DOHH2 (cell line): ENCODE measurements at regions not wholly inside any gene's neighbourhood (a gene's known extent, or its start where the extent isn't known, plus 50 kb on each side); places are given as distances from the start of the nearest gene placed in this dataset.
"Not testable (repeated sequence)": the region's sequence is repeated elsewhere in the genome, so short reads cannot be mapped to it uniquely, and the experiment has no call there.

ENCODE experiments used
- H3F3A ChIP-seq: fragments of 200-600 bp; sonication (generic), shearing (Covaris generic); 2 replicates; pipeline ENCODE4 v1.6.0; 2016; ENCODE audit warnings: antibody characterized with exemption, mild to moderate bottlenecking; ENCODE audit not compliant: control insufficient read depth, insufficient read depth
- H3K27ac ChIP-seq: fragments of 200-600 bp; sonication (generic); 2 replicates; pipeline ENCODE4 v1.5.1; 2014; ENCODE audit warnings: low read depth, mild to moderate bottlenecking, low read length, moderate library complexity
- H3K27me3 ChIP-seq: fragments of 200-600 bp; sonication (generic); 2 replicates; pipeline ENCODE4 v1.6.1; 2014; ENCODE audit warnings: mild to moderate bottlenecking, low read length, mixed read lengths; ENCODE audit not compliant: control insufficient read depth
- H3K36me3 ChIP-seq: fragments of 200-600 bp; sonication (generic); 2 replicates; pipeline ENCODE4 v1.6.1; 2014; ENCODE audit warnings: mild to moderate bottlenecking, low read length, moderate library complexity, mixed read lengths; ENCODE audit not compliant: control insufficient read depth
- H3K4me1 ChIP-seq: fragments of 200-600 bp; sonication (generic); 2 replicates; pipeline ENCODE4 v1.6.1; 2014; ENCODE audit warnings: mild to moderate bottlenecking, low read length, mixed read lengths; ENCODE audit not compliant: control insufficient read depth
- H3K4me2 ChIP-seq: fragments of 200-600 bp; sonication (generic); 2 replicates; pipeline ENCODE4 v1.6.0; 2014; ENCODE audit warnings: mild to moderate bottlenecking, low read length, moderate library complexity
- H3K4me3 ChIP-seq: fragments of 200-600 bp; sonication (generic); 2 replicates; pipeline ENCODE4 v1.5.1; 2014; ENCODE audit warnings: mild to moderate bottlenecking, low read length, mixed read lengths
- H3K79me2 ChIP-seq: fragments of 200-600 bp; sonication (generic); 2 replicates; pipeline ENCODE4 v1.6.1; 2014; ENCODE audit warnings: mild to moderate bottlenecking, low read length, mixed read lengths; ENCODE audit not compliant: control insufficient read depth
- H3K9me2 ChIP-seq: fragments of 200-600 bp; sonication (generic); replicated peaks from 2 replicates; pipeline ENCODE4 v1.6.1; 2014; ENCODE audit warnings: mild to moderate bottlenecking, low read length, mixed read lengths; ENCODE audit not compliant: control insufficient read depth
- H3K9me3 ChIP-seq: fragments of 200-600 bp; sonication (generic); 2 replicates; pipeline ENCODE4 v1.6.1; 2014; ENCODE audit warnings: antibody characterized with exemption, low read length, mixed read lengths; ENCODE audit not compliant: control insufficient read depth, insufficient read depth
- H4K20me1 ChIP-seq: fragments of 200-600 bp; sonication (generic); 2 replicates; pipeline ENCODE4 v1.6.0; 2014; ENCODE audit warnings: low read depth, mild to moderate bottlenecking, antibody characterized with exemption, low read length, moderate library complexity; ENCODE audit not compliant: control insufficient read depth, insufficient read depth
- EZH2phosphoT487 ChIP-seq: fragments of 200-600 bp; sonication (generic); IDR thresholded peaks from 2 replicates; pipeline ENCODE4 v1.6.1; 2017; ENCODE audit warnings: borderline replicate concordance, mild to moderate bottlenecking, antibody characterized with exemption, low read length, moderate library complexity, mixed read lengths
- TF ChIP-seq, protein P1 (sequence below): fragments of 200-600 bp; sonication (generic); IDR thresholded peaks from one replicate; pipeline ENCODE4 v1.5.1; 2014; ENCODE audit warnings: antibody characterized with exemption, mild to moderate bottlenecking, low read depth, low read length; ENCODE audit not compliant: poor library complexity, severe bottlenecking

DNA sequence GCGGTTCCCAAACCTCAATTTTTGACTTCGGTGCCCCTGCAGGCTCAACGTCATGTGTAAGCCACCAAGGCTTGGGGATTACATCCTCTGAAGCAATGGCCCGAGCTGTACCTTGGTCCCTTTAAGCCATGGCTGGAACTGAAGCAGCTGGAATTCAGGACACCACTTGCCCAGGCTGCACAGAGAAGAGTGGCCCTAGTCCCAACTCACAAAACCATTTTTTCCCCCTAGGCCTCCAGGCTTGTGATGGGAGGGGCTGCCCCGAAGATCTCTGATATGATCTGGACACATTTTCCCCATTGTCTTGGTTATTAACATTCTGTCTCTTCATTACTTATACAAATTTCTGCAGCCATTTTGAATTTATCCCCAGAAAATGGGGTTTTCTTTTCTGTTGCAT is 233.3 kb upstream of the ADGRL4 start:
- no peak for TF ChIP-seq EZH2phosphoT487
- TF ChIP-seq, protein P1, sequence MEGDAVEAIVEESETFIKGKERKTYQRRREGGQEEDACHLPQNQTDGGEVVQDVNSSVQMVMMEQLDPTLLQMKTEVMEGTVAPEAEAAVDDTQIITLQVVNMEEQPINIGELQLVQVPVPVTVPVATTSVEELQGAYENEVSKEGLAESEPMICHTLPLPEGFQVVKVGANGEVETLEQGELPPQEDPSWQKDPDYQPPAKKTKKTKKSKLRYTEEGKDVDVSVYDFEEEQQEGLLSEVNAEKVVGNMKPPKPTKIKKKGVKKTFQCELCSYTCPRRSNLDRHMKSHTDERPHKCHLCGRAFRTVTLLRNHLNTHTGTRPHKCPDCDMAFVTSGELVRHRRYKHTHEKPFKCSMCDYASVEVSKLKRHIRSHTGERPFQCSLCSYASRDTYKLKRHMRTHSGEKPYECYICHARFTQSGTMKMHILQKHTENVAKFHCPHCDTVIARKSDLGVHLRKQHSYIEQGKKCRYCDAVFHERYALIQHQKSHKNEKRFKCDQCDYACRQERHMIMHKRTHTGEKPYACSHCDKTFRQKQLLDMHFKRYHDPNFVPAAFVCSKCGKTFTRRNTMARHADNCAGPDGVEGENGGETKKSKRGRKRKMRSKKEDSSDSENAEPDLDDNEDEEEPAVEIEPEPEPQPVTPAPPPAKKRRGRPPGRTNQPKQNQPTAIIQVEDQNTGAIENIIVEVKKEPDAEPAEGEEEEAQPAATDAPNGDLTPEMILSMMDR = no peak
- Histone ChIP-seq H3K27me3 (no peaks in the 10 kb centered on the region), H3K27ac (no peak overlapping the region), H3K4me3 (no peak overlapping the region), H3K4me2 (no peak overlapping the region), H3K9me3 (no peaks in the 10 kb centered on the region; the same call in 1 of the 2 replicates), H3K9me2 (no peaks in the 10 kb centered on the region), H3F3A (no peaks in the 10 kb centered on the region), H3K36me3 (no peaks in the 10 kb centered on the region), H3K4me1 (no peaks in the 10 kb centered on the region), H4K20me1 (no peaks in the 10 kb centered on the region), H3K79me2 (no peaks in the 10 kb centered on the region)

DNA sequence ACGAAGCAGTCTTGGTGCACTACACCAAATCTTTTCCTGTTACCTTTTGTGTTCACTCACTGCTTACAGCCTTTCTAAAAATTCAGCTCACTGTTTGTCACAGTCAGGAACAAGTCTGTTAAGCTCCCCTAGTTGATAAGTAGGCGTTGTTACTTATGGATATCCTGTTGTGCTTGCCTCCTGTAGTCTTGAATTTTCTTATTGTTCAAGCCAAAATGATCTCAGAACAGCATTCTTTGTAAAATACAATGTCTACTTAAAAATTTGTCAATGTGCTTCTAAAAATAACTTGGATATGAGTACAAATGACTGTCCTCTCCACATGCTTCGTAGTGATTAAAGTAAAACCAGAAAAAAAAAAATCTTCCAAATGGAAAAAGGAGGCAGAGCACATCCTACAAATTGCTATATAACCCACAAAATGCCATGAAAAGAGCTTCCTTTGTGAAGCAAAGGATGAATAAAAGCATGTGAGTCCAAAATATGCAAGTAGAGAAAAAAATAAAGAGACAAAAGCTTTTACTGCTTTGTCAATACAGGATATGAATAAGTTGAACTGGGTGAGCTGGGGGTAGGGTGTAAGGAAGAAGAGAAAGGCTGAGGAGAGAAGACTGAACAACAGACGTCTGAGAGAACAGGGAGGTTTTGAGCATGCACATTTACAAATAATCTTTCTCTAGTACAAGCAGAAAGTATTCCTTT is 228.9 kb upstream of the ADGRL4 start:
- Histone ChIP-seq H3K27ac (no peak overlapping the region), H3K4me2 (no peak overlapping the region), H3K4me1 (no peaks in the 10 kb centered on the region), H3K4me3 (no peak overlapping the region), H3F3A (no peaks in the 10 kb centered on the region), H3K9me2 (no peaks in the 10 kb centered on the region), H3K79me2 (no peaks in the 10 kb centered on the region), H3K27me3 (no peaks in the 10 kb centered on the region), H4K20me1 (no peaks in the 10 kb centered on the region), H3K36me3 (no peaks in the 10 kb centered on the region), H3K9me3 (no peaks in the 10 kb centered on the region; the same call in 1 of the 2 replicates)
- TF ChIP-seq, protein P1 = no peak
- no peak for TF ChIP-seq EZH2phosphoT487

DNA sequence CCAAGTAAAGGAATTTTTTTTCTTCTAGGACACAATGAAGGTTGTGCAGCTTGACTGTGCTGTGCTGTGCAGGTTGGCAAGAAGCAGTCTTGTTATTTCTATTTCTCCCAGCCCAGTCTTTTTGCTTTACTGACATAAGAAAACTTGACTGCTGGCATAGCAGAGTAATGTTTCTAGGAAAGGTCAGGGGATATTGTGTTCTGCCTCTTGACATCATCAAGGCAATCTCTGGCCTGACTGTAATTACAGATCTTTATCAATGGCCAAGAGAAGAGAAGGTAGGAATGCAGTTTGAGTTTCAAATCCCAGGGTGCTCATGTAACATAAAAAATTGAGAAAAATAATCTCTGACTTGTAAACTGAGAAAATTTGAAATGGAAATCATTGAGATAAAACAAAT is 226.3 kb upstream of the ADGRL4 start:
- TF ChIP-seq EZH2phosphoT487 = no peak
- TF ChIP-seq, protein P1 = no peak
- H3K27me3 ChIP-seq = no peaks in the 10 kb centered on the region

DNA sequence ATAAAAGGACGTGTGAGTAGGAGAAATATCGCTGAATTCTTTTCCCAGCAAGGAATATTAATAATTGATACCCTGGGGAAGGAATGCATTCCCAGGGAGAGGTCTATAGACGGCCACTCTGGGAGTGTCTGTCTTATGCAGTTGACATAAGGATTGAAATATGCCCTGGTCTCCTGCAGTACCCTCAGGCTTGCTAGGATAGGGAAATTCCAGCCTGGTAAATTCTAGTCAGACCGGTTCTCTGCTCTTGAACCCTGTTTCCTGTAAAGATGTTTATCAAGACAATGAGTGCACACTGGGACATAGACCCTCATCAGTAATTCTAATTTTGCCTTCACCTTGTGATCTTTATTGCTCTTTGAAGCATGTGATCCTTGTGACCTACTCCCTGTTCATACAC is 224.2 kb upstream of the ADGRL4 start:
- not testable (repeated sequence) for H3K4me3 ChIP-seq, H3K9me3 ChIP-seq, H3K27me3 ChIP-seq, H4K20me1 ChIP-seq, H3F3A ChIP-seq, H3K9me2 ChIP-seq, H3K79me2 ChIP-seq, H3K4me1 ChIP-seq, H3K27ac ChIP-seq, H3K4me2 ChIP-seq, H3K36me3 ChIP-seq

More for the DNA sequence above, 226.3 kb upstream of the ADGRL4 start:
- Histone ChIP-seq H3K27ac (no peak overlapping the region), H3K79me2 (no peaks in the 10 kb centered on the region), H4K20me1 (no peaks in the 10 kb centered on the region), H3K9me2 (no peaks in the 10 kb centered on the region), H3K4me2 (no peak overlapping the region), H3F3A (no peaks in the 10 kb centered on the region), H3K4me1 (no peaks in the 10 kb centered on the region), H3K36me3 (no peaks in the 10 kb centered on the region), H3K4me3 (no peak overlapping the region), H3K9me3 (no peaks in the 10 kb centered on the region; the same call in 1 of the 2 replicates)
